ENCODE measurements at regions not wholly inside any gene's neighbourhood (a gene's known extent, or its start where the extent isn't known, plus 50 kb on each side); places are given as distances from the start of the nearest gene placed in this dataset.

- TF ChIP-seq ZNF433 (tag by site-specific recombination; IDR thresholded peaks at IDR 0.05; ENCODE audit: low read depth): no peak
- TF ChIP-seq CTCF (tag by site-specific recombination; IDR thresholded peaks at IDR 0.05): no peak
- no peak for TF ChIP-seq PBX3 (CRISPR knock-in tag; IDR thresholded peaks at IDR 0.05)
- TF ChIP-seq ZBTB1 (tag by site-specific recombination; IDR thresholded peaks at IDR 0.05): no peak
- TF ChIP-seq ZNF211 (tag by site-specific recombination; IDR thresholded peaks at IDR 0.05; ENCODE audit: low read depth): no peak
- no peak for TF ChIP-seq REST (tag by site-specific recombination; IDR thresholded peaks at IDR 0.05)
- no peak for TF ChIP-seq ZNF274 (IDR thresholded peaks at IDR 0.05; ENCODE audit: low read length)
- no peak for TF ChIP-seq ZNF274 (tag by site-specific recombination; IDR thresholded peaks at IDR 0.05; ENCODE audit: borderline replicate concordance)
- no peak for TF ChIP-seq ZBTB7A (tag by site-specific recombination; IDR thresholded peaks at IDR 0.05; ENCODE audit: low read depth)
- TF ChIP-seq ATF2 (tag by site-specific recombination; IDR thresholded peaks at IDR 0.05; ENCODE audit: low read depth): no peak
- TF ChIP-seq ZBTB8A (tag by site-specific recombination; IDR thresholded peaks at IDR 0.05): no peak
- TF ChIP-seq PATZ1 (tag by site-specific recombination; IDR thresholded peaks at IDR 0.05): no peak
- no peak for TF ChIP-seq ZNF768 (tag by site-specific recombination; IDR thresholded peaks at IDR 0.05)
- TF ChIP-seq ZNF146 (tag by site-specific recombination; IDR thresholded peaks at IDR 0.05): no peak
- TF ChIP-seq ZNF488 (tag by site-specific recombination; IDR thresholded peaks at IDR 0.05): no peak
Measured at GRCh38 chr11:18865261-18865660, 73.7 kb upstream of the PTPN5 start.

All from HEK293 (cell line).